ENCODE measurements at regions not wholly inside any gene's neighbourhood (a gene's known extent, or its start where the extent isn't known, plus 50 kb on each side); places are given as distances from the start of the nearest gene placed in this dataset.

GRCh38 chr12:29051221-29051620, 97.9 kb upstream of the FAR2 start:
- TF ChIP-seq CTCF (IDR thresholded peaks at IDR 0.05; ENCODE audit: low read length) (no peak), EZH2 (IDR thresholded peaks at IDR 0.05; ENCODE audit: borderline replicate concordance, low read length) (no peak)
